Mesendoderm (in vitro differentiated cells): ENCODE measurements at regions not wholly inside any gene's neighbourhood (a gene's known extent, or its start where the extent isn't known, plus 50 kb on each side); places are given as distances from the start of the nearest gene placed in this dataset.

Experiments used
- DNase-seq: peaks from one replicate; pipeline ENCODE4 v3.0.0; 2013
- H2AK5ac ChIP-seq: 2 replicates; pipeline ENCODE4 v1.6.1; 2013; ENCODE audit warnings: low read length, inconsistent platforms
- H2BK120ac ChIP-seq: 2 replicates; pipeline ENCODE4 v1.6.1; 2013; ENCODE audit warnings: low read depth, mild to moderate bottlenecking, low read length, moderate library complexity, mixed read lengths
- H2BK15ac ChIP-seq: replicated peaks from 2 replicates; pipeline ENCODE4 v1.6.1; 2013; ENCODE audit warnings: low read depth, mild to moderate bottlenecking, moderate library complexity
- H2BK5ac ChIP-seq: 2 replicates; pipeline ENCODE4 v1.6.1; 2013; ENCODE audit warnings: low read length, inconsistent platforms
- H3K18ac ChIP-seq: 2 replicates; pipeline ENCODE4 v1.6.1; 2013; ENCODE audit warnings: mild to moderate bottlenecking, low read length, mixed read lengths
- H3K23ac ChIP-seq: one replicate; pipeline ENCODE4 v1.6.1; 2013; ENCODE audit warnings: low read length
- H3K27ac ChIP-seq: 2 replicates; pipeline ENCODE4 v1.5.1; 2013; ENCODE audit warnings: low read depth, mild to moderate bottlenecking, inconsistent platforms, low read length, moderate library complexity
- H3K27me3 ChIP-seq: 2 replicates; pipeline ENCODE4 v1.6.1; 2013; ENCODE audit warnings: low read length, control low read depth, mild to moderate bottlenecking, inconsistent platforms; ENCODE audit not compliant: insufficient read depth, poor library complexity
- H3K36me3 ChIP-seq: 2 replicates; pipeline ENCODE4 v1.6.1; 2013; ENCODE audit warnings: low read length, inconsistent platforms; ENCODE audit not compliant: control insufficient read depth, insufficient read depth
- H3K4ac ChIP-seq: one replicate; pipeline ENCODE4 v1.6.1; 2013; ENCODE audit warnings: low read depth, mild to moderate bottlenecking, low read length, moderate library complexity
- H3K4me1 ChIP-seq: 2 replicates; pipeline ENCODE4 v1.6.1; 2013; ENCODE audit warnings: low read depth, low read length, inconsistent platforms; ENCODE audit not compliant: control insufficient read depth
- H3K4me2 ChIP-seq: 2 replicates; pipeline ENCODE4 v1.6.1; 2013; ENCODE audit warnings: low read length
- H3K4me3 ChIP-seq: 2 replicates; pipeline ENCODE4 v1.5.1; 2013; ENCODE audit warnings: mild to moderate bottlenecking, low read length
- H3K56ac ChIP-seq: one replicate; pipeline ENCODE4 v1.6.1; 2013; ENCODE audit warnings: low read length
- H3K79me1 ChIP-seq: 2 replicates; pipeline ENCODE4 v1.6.1; 2013; ENCODE audit warnings: low read length, inconsistent platforms
- H3K79me2 ChIP-seq: 2 replicates; pipeline ENCODE4 v1.6.1; 2013; ENCODE audit warnings: mild to moderate bottlenecking, low read length; ENCODE audit not compliant: control insufficient read depth, insufficient read depth
- H3K9ac ChIP-seq: 2 replicates; pipeline ENCODE4 v1.6.1; 2013; ENCODE audit warnings: low read length, inconsistent platforms
- H4K5ac ChIP-seq: one replicate; pipeline ENCODE4 v1.6.1; 2013; ENCODE audit warnings: low read length
- H4K8ac ChIP-seq: one replicate; pipeline ENCODE4 v1.6.1; 2013; ENCODE audit warnings: low read depth, mild to moderate bottlenecking, control low read depth, low read length, moderate library complexity
- WGBS: extraction: QIAGEN DNeasy Blood & Tissue Kit; methylation state at CpG from one replicate; pipeline ENCODE4 v1.1.7; 2013; ENCODE audit warnings: low lambda C conversion rate, missing lambda C conversion rate; ENCODE audit not compliant: insufficient coverage; ENCODE audit errors: extremely low coverage; 5-methylcytosine and 5-hydroxymethylcytosine counted together

DNA sequence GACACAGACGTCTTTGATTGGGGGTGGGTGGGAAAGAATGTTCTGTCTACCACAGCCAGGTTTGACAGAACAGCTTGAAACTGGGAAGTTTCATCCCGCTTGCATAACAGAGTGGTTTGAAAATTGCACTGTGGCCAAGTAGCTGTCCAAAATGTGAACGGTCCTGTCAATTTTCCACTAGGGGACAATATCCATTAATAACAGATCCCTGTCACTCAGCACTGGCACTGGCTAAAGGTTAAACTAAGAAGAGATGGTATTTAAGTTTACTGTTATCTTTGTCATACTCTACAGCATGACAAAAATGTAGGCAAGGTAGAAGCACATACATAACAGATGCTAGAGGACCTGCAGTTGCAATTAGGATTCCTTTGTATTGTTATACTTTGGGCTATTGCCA lies 55.6 kb upstream of the ACMSD start:
- no peaks in the 10 kb centered on the region for H3K36me3 ChIP-seq
- no peak overlapping the region for H4K5ac ChIP-seq
- DNase-seq = no peak
- no peaks in the 10 kb centered on the region for H3K27me3 ChIP-seq
- no peak overlapping the region for H3K9ac ChIP-seq
- no peak overlapping the region for H3K4me3 ChIP-seq
- H3K79me2 ChIP-seq = no peaks in the 10 kb centered on the region
- H3K4me2 ChIP-seq = no peak overlapping the region
- H2BK15ac ChIP-seq = no peak overlapping the region
- no peaks in the 10 kb centered on the region for H3K79me1 ChIP-seq
- no peak overlapping the region for H3K23ac ChIP-seq
- no peak overlapping the region for H2BK5ac ChIP-seq
- H3K18ac ChIP-seq = no peak overlapping the region
- no peak overlapping the region for H2AK5ac ChIP-seq
- H3K4ac ChIP-seq = no peak overlapping the region
- no peaks in the 10 kb centered on the region for H3K4me1 ChIP-seq
- H3K56ac ChIP-seq = no peak overlapping the region
- H4K8ac ChIP-seq = no peak overlapping the region
- no peak overlapping the region for H3K27ac ChIP-seq
- no CpG with 5 or more reads among the region's 3 CpGs for WGBS
- H2BK120ac ChIP-seq = no peak overlapping the region

DNA sequence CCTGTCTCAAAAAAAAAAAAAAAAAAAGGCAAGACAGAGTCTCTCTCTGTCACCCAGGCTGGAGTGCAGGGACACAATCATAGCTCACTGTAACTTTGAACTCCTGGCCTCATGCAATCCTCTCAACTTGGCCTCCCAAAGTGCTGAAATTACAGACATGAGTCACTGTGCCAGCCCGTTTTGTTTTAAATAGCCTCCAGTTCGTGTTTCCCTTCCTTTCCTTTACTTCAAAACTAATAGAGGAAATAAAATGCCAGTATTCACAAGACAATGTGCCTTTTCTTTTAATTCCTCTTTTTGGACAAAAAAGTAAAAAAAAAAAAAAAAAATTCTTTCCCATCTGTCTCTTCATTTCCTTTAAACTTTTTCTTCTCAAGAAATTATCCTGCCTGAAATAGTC lies 54.5 kb upstream of the ACMSD start:
- Histone ChIP-seq H3K4me2 (no peak overlapping the region), H4K8ac (no peak overlapping the region), H3K27me3 (no peaks in the 10 kb centered on the region), H2BK15ac (no peak overlapping the region), H3K36me3 (no peaks in the 10 kb centered on the region), H3K79me2 (no peaks in the 10 kb centered on the region), H2AK5ac (no peak overlapping the region), H3K79me1 (no peaks in the 10 kb centered on the region), H2BK5ac (no peak overlapping the region), H3K18ac (no peak overlapping the region), H3K23ac (no peak overlapping the region), H2BK120ac (no peak overlapping the region), H3K4me1 (no peaks in the 10 kb centered on the region), H3K4ac (no peak overlapping the region), H3K9ac (no peak overlapping the region), H4K5ac (no peak overlapping the region), H3K27ac (no peak overlapping the region), H3K56ac (no peak overlapping the region), H3K4me3 (no peak overlapping the region)
- WGBS = no CpG with 5 or more reads among the region's 2 CpGs
- no peak for DNase-seq

DNA sequence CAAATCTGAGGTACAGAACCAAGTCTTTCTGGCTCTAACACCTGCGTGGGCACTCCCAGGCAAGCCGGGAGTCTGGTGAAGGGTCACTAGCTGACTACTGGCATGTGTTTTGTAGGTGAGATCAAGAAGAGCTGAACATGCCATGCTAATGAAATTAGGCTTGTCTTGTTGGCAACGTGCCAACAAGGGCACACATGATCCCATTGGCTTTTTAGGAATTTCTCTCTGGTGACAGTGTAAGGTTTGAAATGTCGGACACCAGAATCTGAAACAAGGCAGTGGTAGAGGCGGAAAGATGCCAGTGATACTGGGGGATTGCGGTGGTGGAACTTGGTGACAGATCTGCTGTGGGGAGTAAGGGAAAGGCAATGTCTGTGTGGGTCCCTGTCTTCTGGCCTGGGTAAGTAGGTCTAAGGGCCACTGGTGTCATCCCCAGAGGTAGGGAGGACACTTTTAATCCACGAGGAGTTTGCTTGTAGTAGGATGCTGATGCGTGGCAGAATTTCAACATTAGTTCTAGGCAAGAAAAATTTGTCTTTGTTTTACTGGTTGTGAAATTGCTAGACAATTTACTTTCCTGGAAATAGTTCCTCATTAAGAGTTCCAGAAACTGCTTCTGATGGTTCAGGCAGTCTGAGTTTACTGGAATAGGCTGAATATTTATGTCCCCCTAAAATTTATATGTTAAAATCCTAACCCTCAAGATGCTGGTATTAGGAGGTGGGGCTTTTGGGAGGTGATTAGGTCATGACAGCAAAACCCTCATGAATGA lies 52.6 kb upstream of the ACMSD start:
- H3K4me2 ChIP-seq = no peak overlapping the region
- H2BK120ac ChIP-seq = no peak overlapping the region
- no peak overlapping the region for H3K9ac ChIP-seq
- no peak overlapping the region for H4K8ac ChIP-seq
- no peaks in the 10 kb centered on the region for H3K79me1 ChIP-seq
- no CpG with 5 or more reads among the region's 8 CpGs for WGBS
- no peak overlapping the region for H2BK15ac ChIP-seq
- H3K4me3 ChIP-seq = no peak overlapping the region
- no peak overlapping the region for H2BK5ac ChIP-seq
- no peak overlapping the region for H3K4ac ChIP-seq
- H4K5ac ChIP-seq = no peak overlapping the region
- no peak overlapping the region for H3K56ac ChIP-seq
- H2AK5ac ChIP-seq = no peak overlapping the region
- no peak overlapping the region for H3K27ac ChIP-seq
- H3K23ac ChIP-seq = no peak overlapping the region
- H3K27me3 ChIP-seq = no peaks in the 10 kb centered on the region
- DNase-seq = no peak
- no peaks in the 10 kb centered on the region for H3K79me2 ChIP-seq
- no peaks in the 10 kb centered on the region for H3K36me3 ChIP-seq
- no peaks in the 10 kb centered on the region for H3K4me1 ChIP-seq
- H3K18ac ChIP-seq = no peak overlapping the region

DNA sequence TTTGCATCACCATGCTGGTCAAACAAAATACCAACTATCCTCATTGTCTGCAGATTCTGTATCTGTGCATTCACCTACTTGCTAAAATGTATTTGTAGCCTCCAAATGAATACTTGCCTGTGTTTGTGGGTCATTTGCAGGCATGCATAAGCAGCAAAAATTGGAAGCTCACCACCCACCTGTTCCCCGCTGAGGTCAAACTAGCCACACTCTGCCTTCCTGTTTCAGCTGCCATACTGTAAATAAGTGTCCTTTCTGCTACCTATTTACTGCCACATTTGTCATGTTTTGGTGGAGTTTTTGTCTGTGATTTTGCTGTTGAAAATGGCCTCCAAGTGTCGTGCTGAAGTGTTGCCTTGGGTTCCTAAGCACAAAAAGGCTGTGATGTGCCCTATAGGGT lies 50.0 kb upstream of the ACMSD start:
- H2BK120ac ChIP-seq = no peak overlapping the region
- H4K8ac ChIP-seq = no peak overlapping the region
- H2BK5ac ChIP-seq = no peak overlapping the region
- DNase-seq = no peak
- H3K4me1 ChIP-seq = no peaks in the 10 kb centered on the region
- no peak overlapping the region for H2BK15ac ChIP-seq
- no peaks in the 10 kb centered on the region for H3K79me1 ChIP-seq
- H3K4me2 ChIP-seq = no peak overlapping the region
- no peak overlapping the region for H3K4ac ChIP-seq
- H3K56ac ChIP-seq = no peak overlapping the region
- no peaks in the 10 kb centered on the region for H3K36me3 ChIP-seq
- H3K18ac ChIP-seq = no peak overlapping the region
- H3K9ac ChIP-seq = no peak overlapping the region
- H4K5ac ChIP-seq = no peak overlapping the region
- H3K27ac ChIP-seq = no peak overlapping the region
- no peak overlapping the region for H2AK5ac ChIP-seq
- no peak overlapping the region for H3K23ac ChIP-seq
- WGBS = no CpG with 5 or more reads among the region's 2 CpGs
- H3K27me3 ChIP-seq = no peaks in the 10 kb centered on the region
- H3K79me2 ChIP-seq = no peaks in the 10 kb centered on the region
- no peak overlapping the region for H3K4me3 ChIP-seq
